ENCODE measurements at regions not wholly inside any gene's neighbourhood (a gene's known extent, or its start where the extent isn't known, plus 50 kb on each side); places are given as distances from the start of the nearest gene placed in this dataset.

DNA sequence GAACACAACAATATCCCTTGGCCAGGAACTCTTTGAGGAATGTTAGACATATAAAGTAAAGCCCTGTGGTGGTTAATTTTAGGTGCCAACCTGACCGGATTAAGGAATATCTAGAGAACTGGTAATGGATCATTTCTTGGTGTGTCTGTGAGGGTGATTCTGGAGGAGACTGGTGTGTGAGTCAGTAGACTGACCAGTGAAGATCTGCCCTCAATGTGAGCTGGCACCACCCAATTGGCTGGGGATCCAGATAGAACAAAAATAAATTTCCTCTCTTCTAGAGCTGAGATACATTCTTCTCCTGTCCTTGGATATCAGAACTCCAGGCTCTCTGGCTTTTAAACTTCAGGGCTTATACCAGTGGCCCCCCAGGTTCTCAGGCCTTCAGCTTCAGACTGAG, 56.2 kb upstream of the TNPO1 start:
- Mint-ChIP-seq H3K4me1 (no peaks in the 10 kb centered on the region), H3K36me3 (no peaks in the 10 kb centered on the region), H3K9me3 (no peaks in the 10 kb centered on the region), H3K27ac (no peak overlapping the region), H3K4me3 (no peak overlapping the region)
- DNase-seq (ENCODE audit: low spot score in 2 of 2) (no peak), ATAC-seq (no peak)

DNA sequence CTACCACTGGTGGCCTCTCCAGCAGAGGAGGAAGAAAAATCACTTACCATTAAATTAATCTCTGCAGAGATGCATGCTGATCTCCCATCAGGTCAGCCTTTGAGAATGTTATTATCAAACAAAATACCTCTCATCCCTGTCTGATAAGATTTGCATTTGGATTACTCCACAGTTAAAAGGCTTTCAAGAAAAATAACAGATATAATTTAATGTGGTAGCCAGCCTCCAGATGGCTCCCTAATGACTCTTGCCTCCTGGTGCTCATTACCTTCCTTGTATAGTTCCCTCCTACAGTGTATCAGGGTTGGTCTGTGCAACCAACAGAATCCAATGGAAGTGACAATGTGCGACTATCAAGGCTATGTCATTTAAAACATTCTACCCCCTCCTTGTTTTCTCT, 63.6 kb upstream of the TNPO1 start:
- Mint-ChIP-seq H3K27ac (no peak overlapping the region), H3K4me1 (no peaks in the 10 kb centered on the region), H3K4me3 (no peak overlapping the region), H3K9me3 (no peaks in the 10 kb centered on the region), H3K36me3 (no peaks in the 10 kb centered on the region)
- ATAC-seq = no peak
- DNase-seq (ENCODE audit: low spot score in 2 of 2) = no peak

DNA sequence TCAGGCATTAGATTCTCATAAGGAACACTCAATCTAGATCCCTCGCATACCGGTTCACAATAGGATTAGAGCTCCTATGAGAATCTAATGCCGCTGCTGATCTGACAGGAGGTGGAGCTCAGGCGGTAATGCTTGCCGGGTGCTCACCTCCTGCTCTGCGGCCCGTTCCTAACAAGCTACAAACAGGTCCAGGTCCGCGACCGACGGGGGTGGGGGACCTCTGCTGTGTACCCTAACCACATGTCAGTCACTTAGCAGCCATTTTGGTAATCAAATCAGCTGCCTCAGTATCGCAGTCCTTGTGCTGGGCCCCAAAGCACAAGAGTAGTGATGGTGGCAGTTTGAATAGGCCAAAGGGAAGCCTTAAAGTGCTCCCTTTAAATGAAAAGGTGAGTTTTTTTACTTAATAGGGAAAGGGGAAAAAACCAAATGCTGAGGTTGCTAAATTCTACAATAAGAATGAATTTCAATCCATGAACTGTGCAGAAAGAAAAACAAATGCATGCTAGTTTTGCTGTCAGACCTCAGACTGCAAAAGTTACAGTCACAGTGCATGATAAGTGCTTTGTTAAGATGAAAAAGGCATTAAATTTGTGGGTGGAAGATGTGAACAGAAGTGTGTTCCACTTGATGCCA, 67.0 kb upstream of the TNPO1 start:
- no peak for ATAC-seq
- Mint-ChIP-seq H3K27ac (no peak overlapping the region), H3K36me3 (no peaks in the 10 kb centered on the region), H3K9me3 (no peaks in the 10 kb centered on the region), H3K4me3 (no peak overlapping the region), H3K4me1 (no peaks in the 10 kb centered on the region)
- no peak for DNase-seq (ENCODE audit: low spot score in 2 of 2)

DNA sequence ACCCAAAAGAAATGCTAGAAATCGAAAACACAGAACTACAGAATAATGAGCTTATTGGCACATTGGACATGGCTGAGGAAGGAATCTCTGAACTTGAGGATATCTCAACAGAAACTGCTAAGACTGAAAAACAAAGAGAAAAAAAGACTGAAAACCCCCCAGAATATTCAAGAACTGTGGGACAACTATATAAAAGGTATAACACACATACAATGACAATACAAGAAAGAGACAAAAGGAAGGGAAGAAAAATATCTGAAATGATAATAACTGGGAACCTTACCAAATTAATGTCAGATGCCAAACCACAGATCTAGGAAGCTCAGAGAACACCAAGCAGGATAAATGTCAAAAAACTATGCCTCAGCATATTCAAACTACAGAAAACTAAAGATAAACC, 68.6 kb upstream of the TNPO1 start:
- H3K36me3 Mint-ChIP-seq = no peaks in the 10 kb centered on the region
- no peak overlapping the region for H3K27ac Mint-ChIP-seq
- DNase-seq (ENCODE audit: low spot score in 2 of 2) = no peak
- no peaks in the 10 kb centered on the region for H3K9me3 Mint-ChIP-seq
- ATAC-seq = no peak
- H3K4me3 Mint-ChIP-seq = no peak overlapping the region
- H3K4me1 Mint-ChIP-seq = no peaks in the 10 kb centered on the region

DNA sequence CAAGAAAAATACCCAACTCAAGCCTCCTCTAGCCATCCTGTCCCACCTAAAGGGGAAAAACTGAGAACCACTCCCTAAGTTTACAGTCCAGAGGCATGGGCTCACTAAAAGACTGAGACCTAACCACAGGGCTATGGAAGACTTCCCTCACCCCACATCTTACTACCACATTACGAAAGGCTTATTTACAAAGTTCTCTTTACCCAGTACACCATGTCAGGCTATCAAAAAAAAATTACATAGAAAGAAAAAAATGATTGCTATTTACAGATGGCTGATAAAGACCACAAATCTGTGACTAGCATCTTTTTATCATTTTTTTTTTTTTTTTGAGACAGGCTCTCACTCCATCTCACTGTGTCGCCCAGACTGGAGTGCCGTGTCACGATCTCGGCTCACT, 69.7 kb upstream of the TNPO1 start:
- ATAC-seq (no peak), DNase-seq (ENCODE audit: low spot score in 2 of 2) (no peak)
- no peak overlapping the region for H3K4me3 Mint-ChIP-seq
- no peaks in the 10 kb centered on the region for H3K4me1 Mint-ChIP-seq
- no peaks in the 10 kb centered on the region for H3K9me3 Mint-ChIP-seq
- H3K36me3 Mint-ChIP-seq = no peaks in the 10 kb centered on the region
- H3K27ac Mint-ChIP-seq = no peak overlapping the region

DNA sequence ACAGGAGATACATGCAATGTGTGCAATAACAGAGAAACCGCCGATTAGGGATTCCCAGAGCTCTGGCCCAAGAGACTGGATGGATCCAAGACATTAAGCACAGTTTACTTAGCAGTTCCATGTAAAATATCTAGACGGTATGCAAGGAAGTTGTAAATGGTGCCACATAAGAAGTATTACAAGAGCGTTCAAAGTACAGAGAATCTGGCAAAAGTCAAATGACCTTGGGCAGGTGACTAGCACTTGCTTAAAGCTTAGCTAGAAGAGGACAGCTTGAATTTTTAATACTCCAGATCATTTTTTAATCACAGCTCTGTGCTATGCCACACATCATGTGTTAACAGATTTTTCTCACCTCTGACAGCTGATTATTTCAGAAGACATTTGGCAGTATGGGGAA, 72.3 kb upstream of the TNPO1 start:
- Mint-ChIP-seq H3K9me3 (no peaks in the 10 kb centered on the region), H3K4me3 (no peak overlapping the region), H3K4me1 (no peaks in the 10 kb centered on the region), H3K36me3 (no peaks in the 10 kb centered on the region), H3K27ac (no peak overlapping the region)
- DNase-seq (ENCODE audit: low spot score in 2 of 2) = no peak
- no peak for ATAC-seq

DNA sequence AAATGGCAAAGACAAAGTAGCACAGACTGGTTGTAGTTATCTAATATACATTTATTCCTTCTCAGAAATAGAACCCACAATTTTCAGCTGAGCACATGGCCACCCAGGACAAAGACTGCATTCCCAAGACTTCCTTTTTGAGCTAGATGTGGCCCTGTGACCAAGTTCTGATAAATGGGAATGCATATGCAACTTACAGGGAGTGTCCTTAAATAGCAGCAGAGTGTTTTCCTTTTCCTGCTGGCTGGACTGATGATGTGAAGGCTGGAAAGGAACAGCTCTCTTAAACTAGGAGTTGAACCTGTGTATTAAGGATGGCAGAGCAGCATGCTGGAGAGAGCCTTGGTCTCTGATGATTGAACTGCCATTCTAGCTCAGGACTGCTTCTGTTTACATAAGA, 74.7 kb upstream of the TNPO1 start:
- no peaks in the 10 kb centered on the region for H3K4me1 Mint-ChIP-seq
- H3K27ac Mint-ChIP-seq = no peak overlapping the region
- DNase-seq (ENCODE audit: low spot score in 2 of 2) (no peak), ATAC-seq (no peak)
- H3K36me3 Mint-ChIP-seq = no peaks in the 10 kb centered on the region
- no peak overlapping the region for H3K4me3 Mint-ChIP-seq
- H3K9me3 Mint-ChIP-seq = no peaks in the 10 kb centered on the region

DNA sequence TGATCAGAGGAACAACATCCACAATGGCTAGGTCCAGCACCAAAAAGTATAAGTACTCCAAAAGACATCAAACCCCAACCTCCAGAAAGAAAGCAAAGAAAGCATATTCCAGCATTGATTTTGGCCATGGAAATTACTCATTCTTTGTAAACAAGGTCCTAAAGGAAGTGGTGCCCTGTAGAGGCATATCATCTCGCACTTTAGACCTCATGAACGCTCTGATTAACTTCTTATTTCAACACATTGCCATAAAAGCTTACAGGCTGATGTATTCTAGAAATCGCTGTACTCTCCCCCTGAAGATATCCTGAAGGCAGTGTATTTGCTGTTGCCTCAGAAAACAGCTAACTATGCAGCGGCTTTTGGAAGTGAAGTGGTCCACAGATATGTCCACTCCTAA, 82.7 kb upstream of the TNPO1 start:
- no peak for ATAC-seq
- Mint-ChIP-seq H3K4me1 (no peaks in the 10 kb centered on the region), H3K36me3 (no peaks in the 10 kb centered on the region), H3K27ac (no peak overlapping the region), H3K9me3 (peaks cover under 1% of the 10 kb centered on the region), H3K4me3 (no peak overlapping the region)
- DNase-seq (ENCODE audit: low spot score in 2 of 2) = no peak

DNA sequence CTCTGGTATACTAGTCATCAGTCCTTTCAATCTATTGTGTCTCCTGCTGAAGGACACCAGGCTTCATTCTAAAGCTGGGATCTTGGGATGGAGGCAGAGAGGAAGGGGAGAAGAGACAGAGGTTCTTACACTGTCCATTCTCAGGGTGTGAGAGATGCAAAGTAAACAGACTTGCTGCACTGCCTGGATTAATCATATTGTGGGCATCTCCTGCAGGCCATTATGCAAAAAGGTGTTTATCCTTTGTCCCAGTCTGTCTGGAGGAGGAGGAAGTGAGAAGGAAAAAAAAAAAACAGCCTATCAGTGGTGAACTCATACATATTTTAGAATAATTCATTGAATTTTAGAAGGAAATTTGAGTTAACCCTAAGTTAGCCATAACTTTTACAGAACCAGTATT, 92.9 kb upstream of the TNPO1 start:
- H3K27ac Mint-ChIP-seq = no peak overlapping the region
- DNase-seq (ENCODE audit: low spot score in 2 of 2) = no peak
- no peaks in the 10 kb centered on the region for H3K4me1 Mint-ChIP-seq
- H3K4me3 Mint-ChIP-seq = no peak overlapping the region
- H3K9me3 Mint-ChIP-seq = no peaks in the 10 kb centered on the region
- H3K36me3 Mint-ChIP-seq = no peaks in the 10 kb centered on the region
- ATAC-seq = no peak

DNA sequence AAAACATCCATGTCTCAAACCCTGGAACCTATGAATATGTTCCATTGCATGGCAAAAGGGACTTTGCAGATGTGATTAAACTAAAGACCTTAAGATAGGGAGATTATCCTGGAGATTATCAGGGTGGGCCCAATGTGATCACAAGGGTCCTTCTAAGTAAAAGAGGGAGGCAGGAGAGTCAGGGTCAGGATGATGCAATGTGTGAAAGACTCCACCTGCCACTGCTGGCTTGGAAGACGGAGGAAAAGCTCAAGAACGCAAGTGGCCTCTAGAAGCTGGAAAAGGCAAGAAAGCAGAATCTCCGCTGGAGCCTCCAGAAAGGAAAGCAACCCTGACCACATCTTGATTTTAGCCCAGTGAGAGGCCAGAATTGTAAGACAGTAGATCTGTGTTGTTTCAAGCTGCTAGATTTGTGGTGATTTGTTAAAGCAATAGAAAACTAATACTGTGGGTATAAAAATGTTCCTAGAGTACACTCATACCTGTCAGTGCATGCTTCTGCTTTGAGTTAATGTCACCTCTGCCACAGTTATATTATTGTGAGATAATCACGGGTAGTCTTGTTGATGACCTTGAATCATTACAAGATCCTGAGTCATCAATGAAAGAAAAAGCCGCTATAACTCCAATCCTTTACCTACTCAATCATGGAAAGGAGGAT, 93.5 kb upstream of the TNPO1 start:
- H3K27ac Mint-ChIP-seq = no peak overlapping the region
- ATAC-seq (no peak), DNase-seq (ENCODE audit: low spot score in 2 of 2) (no peak)
- H3K4me3 Mint-ChIP-seq = no peak overlapping the region
- no peaks in the 10 kb centered on the region for H3K9me3 Mint-ChIP-seq
- H3K4me1 Mint-ChIP-seq = no peaks in the 10 kb centered on the region
- H3K36me3 Mint-ChIP-seq = no peaks in the 10 kb centered on the region

DNA sequence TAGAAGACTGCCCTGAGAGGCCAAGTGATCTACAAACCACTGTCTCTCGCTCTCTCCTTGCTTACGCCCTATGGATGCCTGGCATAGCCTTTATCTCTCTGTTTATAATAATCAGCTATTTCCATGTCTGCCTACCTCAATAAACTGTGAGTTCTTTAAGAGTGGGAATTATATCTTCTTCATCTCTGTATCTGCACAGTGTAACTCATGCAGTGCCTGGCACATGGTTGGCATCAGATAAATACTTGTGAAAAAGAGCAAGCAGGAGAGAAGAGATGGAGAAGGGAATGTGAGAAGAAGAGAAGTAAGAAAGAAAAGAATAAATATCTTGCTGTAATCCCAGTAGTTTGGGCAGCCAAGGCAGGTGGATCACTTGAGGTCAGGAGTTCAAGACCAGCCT, 94.6 kb upstream of the TNPO1 start:
- Mint-ChIP-seq H3K36me3 (no peaks in the 10 kb centered on the region), H3K4me1 (no peaks in the 10 kb centered on the region), H3K27ac (no peak overlapping the region), H3K4me3 (no peak overlapping the region), H3K9me3 (no peaks in the 10 kb centered on the region)
- ATAC-seq (no peak), DNase-seq (ENCODE audit: low spot score in 2 of 2) (no peak)

DNA sequence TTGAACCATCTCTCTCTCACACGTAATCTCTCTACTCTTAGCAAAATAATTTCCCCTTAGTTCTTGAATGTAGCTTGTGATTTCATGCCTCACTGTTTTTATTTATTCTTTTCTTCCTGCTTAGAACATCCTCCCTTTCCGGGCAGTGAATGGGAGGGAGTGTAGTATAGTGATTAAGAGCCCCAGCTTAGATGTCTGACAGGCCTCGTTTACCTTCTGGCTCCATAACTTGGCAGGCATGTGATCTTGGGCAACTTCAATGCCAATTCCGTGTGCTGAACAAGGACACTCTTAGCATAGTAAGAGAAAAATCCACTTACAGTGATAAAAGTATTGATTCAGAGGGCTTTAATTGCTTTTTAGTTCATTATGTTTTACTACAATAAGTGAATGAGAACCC, 96.3 kb upstream of the TNPO1 start:
- Mint-ChIP-seq H3K36me3 (no peaks in the 10 kb centered on the region), H3K27ac (no peak overlapping the region), H3K4me3 (no peak overlapping the region), H3K4me1 (no peaks in the 10 kb centered on the region), H3K9me3 (no peaks in the 10 kb centered on the region)
- no peak for DNase-seq (ENCODE audit: low spot score in 2 of 2)
- no peak for ATAC-seq

DNA sequence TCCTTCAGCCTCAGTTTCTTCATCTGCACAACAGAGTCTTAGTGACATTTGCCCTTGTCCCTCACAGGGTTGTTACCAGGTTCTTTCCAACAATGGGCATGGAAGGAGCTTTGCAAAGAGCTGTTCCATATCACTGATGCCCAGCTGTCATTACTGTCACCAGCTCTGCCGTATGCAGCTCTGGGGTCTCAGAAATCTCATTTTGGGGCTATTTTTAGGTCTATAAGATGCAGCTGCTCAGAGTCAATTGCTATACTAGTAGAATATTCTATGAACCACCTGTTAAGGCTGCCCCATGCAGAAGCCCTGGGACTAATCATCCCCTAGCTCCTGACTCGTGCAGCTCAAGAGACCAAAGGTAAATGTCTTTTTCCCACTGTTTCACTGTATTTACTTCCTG, 105.1 kb upstream of the TNPO1 start:
- DNase-seq (ENCODE audit: low spot score in 2 of 2) (no peak), ATAC-seq (no peak)
- Mint-ChIP-seq H3K36me3 (no peaks in the 10 kb centered on the region), H3K4me1 (no peaks in the 10 kb centered on the region), H3K9me3 (no peaks in the 10 kb centered on the region), H3K27ac (no peak overlapping the region), H3K4me3 (no peak overlapping the region)

DNA sequence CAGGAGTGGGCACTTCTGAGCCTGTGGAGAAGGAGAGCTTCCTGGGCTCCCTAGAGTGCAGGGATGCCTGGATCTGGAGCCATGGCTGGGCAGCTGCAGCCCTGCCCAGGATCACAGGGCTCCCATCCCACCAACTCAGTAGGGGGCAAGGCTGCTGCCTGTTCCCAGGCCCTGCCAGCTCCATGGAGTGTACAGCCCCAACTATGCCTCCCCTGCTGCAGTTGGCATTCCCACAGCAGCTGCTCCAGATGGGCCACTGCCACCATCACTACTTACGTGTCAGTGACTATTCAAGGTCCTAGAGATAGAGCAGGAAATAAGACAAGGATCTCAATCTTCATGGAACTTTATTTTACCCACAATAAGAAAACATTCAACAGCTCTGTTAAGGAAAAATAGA, 107.1 kb upstream of the TNPO1 start:
- no peak for ATAC-seq
- H3K4me3 Mint-ChIP-seq = no peak overlapping the region
- H3K9me3 Mint-ChIP-seq = no peaks in the 10 kb centered on the region
- DNase-seq (ENCODE audit: low spot score in 2 of 2) = no peak
- no peak overlapping the region for H3K27ac Mint-ChIP-seq
- H3K4me1 Mint-ChIP-seq = no peaks in the 10 kb centered on the region
- H3K36me3 Mint-ChIP-seq = no peaks in the 10 kb centered on the region

DNA sequence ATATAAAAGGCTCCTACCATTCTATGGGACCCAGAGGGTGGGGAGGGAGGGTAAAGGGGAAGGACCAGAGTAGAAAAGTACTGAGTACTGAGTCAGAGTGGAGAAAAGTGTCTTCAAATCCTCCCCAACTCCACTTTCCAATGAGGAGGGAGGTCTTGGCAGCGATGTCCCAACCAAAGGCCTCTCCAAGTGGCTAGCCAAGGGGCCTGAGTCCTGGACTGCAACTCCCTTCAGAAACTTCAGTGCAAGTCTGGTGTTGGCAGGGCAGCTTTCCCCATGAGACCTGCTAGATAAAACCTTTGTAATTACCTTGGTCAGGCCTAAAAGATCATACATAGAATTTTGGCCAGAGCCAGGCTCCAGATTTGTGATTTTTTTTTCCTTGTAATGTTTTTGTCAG, 111.3 kb upstream of the TNPO1 start:
- ATAC-seq (no peak), DNase-seq (ENCODE audit: low spot score in 2 of 2) (no peak)
- Mint-ChIP-seq H3K9me3 (no peaks in the 10 kb centered on the region), H3K4me3 (no peak overlapping the region), H3K36me3 (no peaks in the 10 kb centered on the region), H3K27ac (no peak overlapping the region), H3K4me1 (no peaks in the 10 kb centered on the region)

DNA sequence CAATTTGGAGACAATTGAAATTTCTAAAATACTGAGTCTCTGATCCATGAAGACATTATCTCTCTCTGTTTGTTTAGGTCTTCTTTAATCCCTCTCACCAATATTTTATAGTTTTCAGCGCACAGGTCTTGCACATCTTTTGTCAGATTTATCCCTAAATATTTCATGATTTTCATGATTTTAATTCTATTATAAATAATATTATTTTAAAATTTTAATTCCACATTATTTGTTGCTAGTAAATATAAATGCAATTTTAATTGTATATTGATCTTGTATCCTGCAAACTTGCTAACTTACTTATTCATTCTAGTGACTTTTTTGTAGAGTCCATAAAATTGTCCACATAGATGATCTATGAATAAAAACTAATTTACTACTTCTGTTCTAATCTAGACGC, 112.6 kb upstream of the TNPO1 start:
- Mint-ChIP-seq H3K4me1 (no peaks in the 10 kb centered on the region), H3K4me3 (no peak overlapping the region), H3K9me3 (no peaks in the 10 kb centered on the region), H3K36me3 (no peaks in the 10 kb centered on the region), H3K27ac (no peak overlapping the region)
- no peak for ATAC-seq
- DNase-seq (ENCODE audit: low spot score in 2 of 2) = no peak
